Nephron progenitor cell (in vitro differentiated cells): ENCODE measurements at regions not wholly inside any gene's neighbourhood (a gene's known extent, or its start where the extent isn't known, plus 50 kb on each side); places are given as distances from the start of the nearest gene placed in this dataset.

Experiments
- DNase-seq: peaks from one replicate; pipeline ENCODE4 v3.0.0; 2021
- H3K27ac Mint-ChIP-seq: 2 replicates; pipeline ENCODE4 v1.8.0; 2021; ENCODE audit warnings: mild to moderate bottlenecking, moderate library complexity, mixed read lengths
- H3K27me3 Mint-ChIP-seq: 2 replicates; pipeline ENCODE4 v1.8.0; 2021; ENCODE audit warnings: mild to moderate bottlenecking, low read depth, mixed read lengths; ENCODE audit not compliant: poor library complexity
- H3K36me3 Mint-ChIP-seq: 2 replicates; pipeline ENCODE4 v1.8.0; 2021; ENCODE audit warnings: low read depth, mixed read lengths
- H3K4me1 Mint-ChIP-seq: 2 replicates; pipeline ENCODE4 v1.8.0; 2021; ENCODE audit warnings: mixed read lengths
- H3K4me3 Mint-ChIP-seq: 2 replicates; pipeline ENCODE4 v1.8.0; 2021; ENCODE audit warnings: mild to moderate bottlenecking, moderate library complexity, mixed read lengths
- H3K9me3 Mint-ChIP-seq: 2 replicates; pipeline ENCODE4 v1.8.0; 2021; ENCODE audit warnings: mild to moderate bottlenecking, moderate library complexity, mixed read lengths
- CTCF ChIP-seq: fragments of 200-600 bp; sonication (generic); IDR thresholded peaks from 2 replicates; pipeline ENCODE4 v1.5.0; 2021; ENCODE audit warnings: antibody characterized with exemption

- no peak for DNase-seq
- Mint-ChIP-seq H3K27me3 (no peaks in the 10 kb centered on the region), H3K4me1 (no peaks in the 10 kb centered on the region), H3K4me3 (no peak overlapping the region), H3K9me3 (peaks cover 21% of the 10 kb centered on the region), H3K27ac (no peak overlapping the region), H3K36me3 (no peaks in the 10 kb centered on the region)
- no peak for TF ChIP-seq CTCF
Measured at GRCh38 chrX:67872958-67873357, 329.1 kb downstream of the AR start.

- H3K9me3 Mint-ChIP-seq: peaks cover 78% of the 10 kb centered on the region
- no peak overlapping the region for H3K27ac Mint-ChIP-seq
- no peaks in the 10 kb centered on the region for H3K4me1 Mint-ChIP-seq
- no peak for DNase-seq
- no peak for TF ChIP-seq CTCF
- no peak overlapping the region for H3K4me3 Mint-ChIP-seq
- H3K36me3 Mint-ChIP-seq: no peaks in the 10 kb centered on the region
- H3K27me3 Mint-ChIP-seq: no peaks in the 10 kb centered on the region
Measured at GRCh38 chrX:67892401-67892800, 348.6 kb downstream of the AR start.

- H3K27ac Mint-ChIP-seq: no peak overlapping the region
- no peaks in the 10 kb centered on the region for H3K4me1 Mint-ChIP-seq
- DNase-seq: no peak
- peaks cover 67% of the 10 kb centered on the region for H3K9me3 Mint-ChIP-seq
- TF ChIP-seq CTCF: no peak
- H3K4me3 Mint-ChIP-seq: no peak overlapping the region
- no peaks in the 10 kb centered on the region for H3K36me3 Mint-ChIP-seq
- H3K27me3 Mint-ChIP-seq: no peaks in the 10 kb centered on the region
Measured at GRCh38 chrX:67893931-67894330, 350.1 kb downstream of the AR start.

GRCh38 chrX:67917421-67918010 lies 373.7 kb downstream of the AR start:
- H3K36me3 Mint-ChIP-seq: no peaks in the 10 kb centered on the region
- DNase-seq: no peak
- H3K9me3 Mint-ChIP-seq: peaks cover 55% of the 10 kb centered on the region
- H3K27me3 Mint-ChIP-seq: no peaks in the 10 kb centered on the region
- H3K4me1 Mint-ChIP-seq: no peaks in the 10 kb centered on the region
- no peak overlapping the region for H3K4me3 Mint-ChIP-seq
- TF ChIP-seq CTCF: no peak
- no peak overlapping the region for H3K27ac Mint-ChIP-seq

- no peaks in the 10 kb centered on the region for H3K4me1 Mint-ChIP-seq
- no peak for DNase-seq
- no peak overlapping the region for H3K27ac Mint-ChIP-seq
- no peaks in the 10 kb centered on the region for H3K36me3 Mint-ChIP-seq
- H3K4me3 Mint-ChIP-seq: no peak overlapping the region
- no peaks in the 10 kb centered on the region for H3K27me3 Mint-ChIP-seq
- TF ChIP-seq CTCF: no peak
- peaks cover 23% of the 10 kb centered on the region for H3K9me3 Mint-ChIP-seq
Measured at GRCh38 chrX:67922966-67923365, 379.1 kb downstream of the AR start.

GRCh38 chrX:67939270-67939669 lies 395.4 kb downstream of the AR start:
- H3K4me3 Mint-ChIP-seq: no peak overlapping the region
- peaks cover 4% of the 10 kb centered on the region for H3K27me3 Mint-ChIP-seq
- H3K4me1 Mint-ChIP-seq: no peaks in the 10 kb centered on the region
- H3K9me3 Mint-ChIP-seq: peaks cover 18% of the 10 kb centered on the region
- H3K27ac Mint-ChIP-seq: no peak overlapping the region
- no peaks in the 10 kb centered on the region for H3K36me3 Mint-ChIP-seq
- DNase-seq: no peak
- TF ChIP-seq CTCF: no peak
